ENCODE measurements at regions not wholly inside any gene's neighbourhood (a gene's known extent, or its start where the extent isn't known, plus 50 kb on each side); places are given as distances from the start of the nearest gene placed in this dataset.
"Not testable (repeated sequence)": the region's sequence is repeated elsewhere in the genome, so short reads cannot be mapped to it uniquely, and the experiment has no call there.

DNA sequence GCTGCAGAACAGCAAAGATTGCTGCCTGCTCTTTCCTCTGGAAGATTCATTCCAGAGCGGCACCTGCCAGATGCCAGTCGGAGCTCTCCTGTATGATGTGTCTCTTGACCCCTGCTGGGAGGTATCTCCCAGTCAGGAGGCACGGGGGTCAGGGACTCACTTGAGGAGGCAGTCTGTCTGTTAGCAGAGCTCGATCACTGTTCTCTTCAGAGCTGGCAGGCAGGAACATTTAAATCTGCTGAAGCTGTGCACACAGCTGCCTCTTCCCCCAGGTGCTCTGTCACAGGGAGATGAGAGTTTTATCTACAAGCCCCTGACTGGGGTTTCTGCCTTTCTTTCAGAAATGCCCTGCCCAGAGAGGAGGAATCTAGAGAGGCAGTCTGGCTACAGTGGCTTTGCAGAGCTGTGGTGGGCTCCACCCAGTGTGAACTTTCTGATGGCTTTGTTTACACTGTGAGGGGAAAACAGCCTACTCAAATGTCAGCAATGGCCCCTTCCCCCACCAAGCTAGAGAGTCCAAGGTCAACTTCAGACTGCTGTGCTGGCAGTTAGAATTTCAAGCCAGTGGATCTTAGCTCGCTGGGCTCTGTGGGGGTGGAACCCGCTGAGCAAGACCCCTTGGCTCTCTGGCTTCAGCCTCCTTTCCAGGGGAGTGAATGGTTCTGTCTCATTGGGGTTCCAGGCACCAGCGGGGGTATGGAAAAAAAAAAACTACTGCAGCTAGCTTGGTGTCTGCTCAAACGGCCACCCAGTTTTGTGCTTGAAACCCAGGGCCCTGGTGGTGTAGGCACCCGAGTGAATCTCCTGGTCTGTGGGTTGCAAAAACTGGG is 242.7 kb upstream of the FAM78B start:
- TF ChIP-seq POLR2A (IDR thresholded peaks at IDR 0.05); CTCF (IDR thresholded peaks at IDR 0.05 in 8 of 11, conservative IDR thresholded peaks at IDR 0.05 in 3 of 11); POLR2AphosphoS5 (IDR thresholded peaks at IDR 0.05): not testable (repeated sequence)
